Kidney (tissue), 13 donors: ENCODE measurements at regions not wholly inside any gene's neighbourhood (a gene's known extent, or its start where the extent isn't known, plus 50 kb on each side); places are given as distances from the start of the nearest gene placed in this dataset.
"Not testable (repeated sequence)": the region's sequence is repeated elsewhere in the genome, so short reads cannot be mapped to it uniquely, and the experiment has no call there.

Experiments
- DNase-seq, 5 donors: peaks; one replicate each; pipeline ENCODE4 v3.0.0-alpha.2; 2013 to 2020
- FAIRE-seq: peaks from 2 replicates; lab custom pipeline; 2012; peaks lifted over from hg19 to GRCh38; lab: Jason Lieb, UNC
- H3K27ac ChIP-seq, 2 donors: one replicate each; pipeline ENCODE4 v1.7.0; 2013; ENCODE audit warnings: low read depth in 2 of 2, low read length in 2 of 2, inconsistent platforms in 1 of 2
- H3K27me3 ChIP-seq: one replicate; pipeline ENCODE4 v1.7.1; 2013; ENCODE audit warnings: low read length, inconsistent platforms; ENCODE audit not compliant: control insufficient read depth, insufficient read depth
- H3K36me3 ChIP-seq, 3 donors: one replicate each; pipeline versions ENCODE4 v1.7.0 to v1.7.1; 2013; ENCODE audit warnings: low read length in 3 of 3, control low read depth in 1 of 3, inconsistent platforms in 1 of 3; ENCODE audit not compliant: insufficient read depth in 3 of 3, control insufficient read depth in 2 of 3
- H3K4me1 ChIP-seq, 3 donors: one replicate each; pipeline versions ENCODE4 v1.7.0 to v1.7.1; 2013; ENCODE audit warnings: low read length in 3 of 3, inconsistent platforms in 1 of 3, low read depth in 1 of 3; ENCODE audit not compliant: control insufficient read depth in 2 of 3, insufficient read depth in 2 of 3
- H3K4me3 ChIP-seq, 3 donors: one replicate each; pipeline versions ENCODE4 v1.7.0 to v1.8.1; 2013; ENCODE audit warnings: low read length in 3 of 3, control low read depth in 1 of 3, inconsistent platforms in 1 of 3
- H3K9ac ChIP-seq, 3 donors: one replicate each; pipeline versions ENCODE4 v1.7.0 to v1.7.1; 2013; ENCODE audit warnings: low read length in 3 of 3, control low read depth in 1 of 3, inconsistent platforms in 1 of 3
- H3K9me3 ChIP-seq, 3 donors: one replicate each; pipeline versions ENCODE4 v1.7.0 to v1.7.1; 2013; ENCODE audit warnings: low read length in 3 of 3, control low read depth in 1 of 3, inconsistent platforms in 1 of 3; ENCODE audit not compliant: control insufficient read depth in 2 of 3, insufficient read depth in 1 of 3
- intact Hi-C: fragments of 100-400 bp; cut with DNase I; formaldehyde crosslinking; loops from one replicate; pipeline ENCODE4 v1.11.1; 2022
- TF ChIP-seq, protein P1 (sequence below): IDR thresholded peaks from 3 replicates; pipeline ENCODE4 v1.5.1; 2012; ENCODE audit warnings: mild to moderate bottlenecking, moderate library complexity, borderline replicate concordance; ENCODE audit not compliant: insufficient read depth; ENCODE audit errors: extremely low read depth
- donor health status: control.
- donor health status: control.
- donor health status: control.
- donor health status: control.
- donor health status: control.
- donor health status: DM: yes; HTN: yes; CAD: no.
- donor health status: Normal renal cell carcinoma (clear cell type).

DNA sequence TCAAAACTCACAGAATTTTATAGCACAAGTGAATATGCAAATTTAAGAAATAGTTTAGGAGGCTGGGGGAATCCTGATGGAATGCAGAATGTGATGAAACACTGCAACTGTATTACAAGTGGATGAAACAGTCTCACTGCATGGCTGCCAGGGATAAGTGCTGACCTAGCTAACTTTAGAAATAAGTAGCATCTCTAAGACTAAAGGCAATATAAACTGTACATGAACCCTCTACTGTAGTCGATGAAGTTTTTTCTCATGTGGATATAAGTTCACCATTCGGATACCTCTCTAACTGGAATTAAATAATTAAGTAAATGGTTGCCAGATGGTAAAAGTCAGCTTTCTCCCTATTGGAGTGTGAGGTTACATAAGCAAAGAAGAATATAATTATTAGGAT, 777.8 kb upstream of the RAB6C start:
- Histone ChIP-seq H3K4me1 (no peaks in the 10 kb centered on the region), H3K27me3 (no peaks in the 10 kb centered on the region), H3K4me3 (no peak overlapping the region), H3K9ac (no peak overlapping the region), H3K9me3 (no peaks in the 10 kb centered on the region), H3K27ac (no peak overlapping the region), H3K36me3 (no peaks in the 10 kb centered on the region)
- intact Hi-C loops, result no loop called here
- FAIRE-seq, result no peak
- no peak for DNase-seq
- TF ChIP-seq, protein P1, sequence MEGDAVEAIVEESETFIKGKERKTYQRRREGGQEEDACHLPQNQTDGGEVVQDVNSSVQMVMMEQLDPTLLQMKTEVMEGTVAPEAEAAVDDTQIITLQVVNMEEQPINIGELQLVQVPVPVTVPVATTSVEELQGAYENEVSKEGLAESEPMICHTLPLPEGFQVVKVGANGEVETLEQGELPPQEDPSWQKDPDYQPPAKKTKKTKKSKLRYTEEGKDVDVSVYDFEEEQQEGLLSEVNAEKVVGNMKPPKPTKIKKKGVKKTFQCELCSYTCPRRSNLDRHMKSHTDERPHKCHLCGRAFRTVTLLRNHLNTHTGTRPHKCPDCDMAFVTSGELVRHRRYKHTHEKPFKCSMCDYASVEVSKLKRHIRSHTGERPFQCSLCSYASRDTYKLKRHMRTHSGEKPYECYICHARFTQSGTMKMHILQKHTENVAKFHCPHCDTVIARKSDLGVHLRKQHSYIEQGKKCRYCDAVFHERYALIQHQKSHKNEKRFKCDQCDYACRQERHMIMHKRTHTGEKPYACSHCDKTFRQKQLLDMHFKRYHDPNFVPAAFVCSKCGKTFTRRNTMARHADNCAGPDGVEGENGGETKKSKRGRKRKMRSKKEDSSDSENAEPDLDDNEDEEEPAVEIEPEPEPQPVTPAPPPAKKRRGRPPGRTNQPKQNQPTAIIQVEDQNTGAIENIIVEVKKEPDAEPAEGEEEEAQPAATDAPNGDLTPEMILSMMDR, result no peak

DNA sequence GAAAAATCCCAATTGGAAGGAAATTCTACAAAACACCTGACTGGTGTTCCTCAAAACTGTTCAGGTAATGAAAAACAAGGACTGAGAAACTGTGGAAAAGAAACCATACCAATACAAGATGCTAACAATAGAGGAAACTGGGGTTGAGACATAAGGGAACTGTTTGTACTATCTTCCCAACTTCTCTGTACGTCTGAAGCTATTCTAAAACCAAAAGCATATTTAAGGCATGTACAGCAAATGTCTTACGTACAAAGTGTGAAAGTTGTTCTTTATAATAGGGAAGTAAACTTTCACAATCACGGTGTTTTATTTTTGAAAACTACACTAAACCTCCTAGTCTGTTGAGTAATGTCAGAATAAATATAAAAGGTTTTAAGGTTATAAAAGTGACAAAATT, 776.1 kb upstream of the RAB6C start:
- FAIRE-seq, result no peak
- no peak overlapping the region for H3K4me3 ChIP-seq
- no peaks in the 10 kb centered on the region for H3K27me3 ChIP-seq
- H3K9ac ChIP-seq, result no peak overlapping the region
- DNase-seq, result no peak
- TF ChIP-seq, protein P1, result no peak
- no peak overlapping the region for H3K27ac ChIP-seq
- H3K9me3 ChIP-seq, result no peaks in the 10 kb centered on the region
- intact Hi-C loops, result no loop called here
- H3K4me1 ChIP-seq, result no peaks in the 10 kb centered on the region
- no peaks in the 10 kb centered on the region for H3K36me3 ChIP-seq

DNA sequence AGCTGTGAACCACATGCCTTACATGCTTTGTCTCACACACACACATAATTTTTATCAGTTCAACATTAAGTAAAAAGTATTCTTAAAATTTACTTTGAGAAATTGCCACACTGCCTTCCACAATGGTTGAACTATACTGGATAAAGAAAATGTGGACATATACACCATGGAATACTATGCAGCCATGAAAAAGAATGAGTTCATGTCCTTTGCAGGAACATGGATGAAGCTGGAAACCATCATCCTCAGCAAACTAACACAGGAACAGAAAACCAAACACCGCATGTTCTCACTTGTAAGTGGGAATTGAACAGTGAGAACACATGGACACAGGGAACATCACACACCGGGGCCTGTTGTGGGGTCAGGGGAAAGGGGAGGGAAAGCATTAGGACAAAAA, 774.9 kb upstream of the RAB6C start:
- H3K9ac ChIP-seq, H3K4me3 ChIP-seq, DNase-seq, H3K27me3 ChIP-seq, H3K27ac ChIP-seq, FAIRE-seq, H3K36me3 ChIP-seq, H3K9me3 ChIP-seq, intact Hi-C loops, H3K4me1 ChIP-seq: not testable (repeated sequence)

DNA sequence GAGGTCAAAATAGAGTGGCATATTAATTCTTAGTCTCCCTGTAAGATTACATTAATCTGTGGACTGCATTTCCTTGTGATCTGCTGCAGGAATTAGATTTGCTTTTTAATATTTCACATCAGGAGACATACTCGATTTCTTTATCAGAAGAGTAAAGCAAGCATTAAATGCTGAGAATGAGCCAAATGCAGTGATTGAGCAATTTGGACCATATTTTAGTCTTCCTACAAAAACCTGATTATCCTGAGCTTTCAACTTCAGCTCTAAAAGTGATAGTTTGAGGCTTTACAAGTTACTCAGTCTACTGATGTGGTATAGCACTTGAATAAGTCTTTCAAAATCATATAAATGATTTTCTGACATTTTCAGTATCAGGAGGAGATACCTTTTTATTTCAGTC, 774.3 kb upstream of the RAB6C start:
- Histone ChIP-seq H3K4me1 (no peaks in the 10 kb centered on the region), H3K27ac (no peak overlapping the region), H3K4me3 (no peak overlapping the region), H3K36me3 (no peaks in the 10 kb centered on the region), H3K27me3 (no peaks in the 10 kb centered on the region), H3K9me3 (no peaks in the 10 kb centered on the region), H3K9ac (no peak overlapping the region)
- FAIRE-seq, result no peak
- TF ChIP-seq, protein P1, result no peak
- intact Hi-C loops, result no loop called here
- DNase-seq, result no peak
